Activated CD4-positive, alpha-beta T cell treated with anti-CD3 and anti-CD28 coated beads, Interleukin-2, amount 50 U/mL, for 24 hours (primary cell): ENCODE measurements at regions not wholly inside any gene's neighbourhood (a gene's known extent, or its start where the extent isn't known, plus 50 kb on each side); places are given as distances from the start of the nearest gene placed in this dataset.
A peak's percentile ranks its signal among the peaks of the same experiment; 100 is the strongest.

ENCODE experiments used
- DNase-seq, 2 donors: peaks; one replicate each; pipeline ENCODE4 v3.0.0-alpha.2; 2020; ENCODE audit warnings: low read depth in 1 of 2, low spot score in 1 of 2

DNA sequence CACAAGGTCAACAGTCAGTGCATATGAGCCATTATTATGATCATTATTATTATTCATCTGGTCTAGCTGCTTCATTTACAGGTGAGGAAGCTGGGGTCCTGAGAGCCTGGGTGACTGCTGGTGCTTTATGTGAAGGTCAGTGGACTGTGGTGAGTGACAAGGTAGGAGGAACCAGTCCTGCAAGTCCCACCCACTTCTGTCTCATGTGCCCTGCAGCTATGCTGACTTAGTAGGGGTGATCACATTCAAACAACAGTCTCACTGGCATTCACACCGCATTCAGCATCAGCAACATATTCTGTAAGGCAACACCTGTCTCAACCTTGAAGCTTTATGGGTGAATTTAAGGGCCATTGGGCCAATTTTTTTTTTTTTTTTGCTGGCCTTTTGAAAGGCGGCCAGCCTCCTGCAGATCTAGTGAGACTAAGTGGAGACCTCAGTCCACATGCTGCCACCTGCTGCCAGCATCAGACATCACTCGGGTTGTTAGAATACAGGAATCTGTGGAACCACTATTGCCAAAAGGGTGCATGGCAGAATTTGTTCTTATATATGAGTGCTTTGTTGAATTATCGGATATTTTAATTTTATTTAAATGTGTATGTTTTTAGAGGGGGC lies 59.9 kb upstream of the CACNA1E start:
- peak in 1 of 2 donors; percentile 10 for DNase-seq

DNA sequence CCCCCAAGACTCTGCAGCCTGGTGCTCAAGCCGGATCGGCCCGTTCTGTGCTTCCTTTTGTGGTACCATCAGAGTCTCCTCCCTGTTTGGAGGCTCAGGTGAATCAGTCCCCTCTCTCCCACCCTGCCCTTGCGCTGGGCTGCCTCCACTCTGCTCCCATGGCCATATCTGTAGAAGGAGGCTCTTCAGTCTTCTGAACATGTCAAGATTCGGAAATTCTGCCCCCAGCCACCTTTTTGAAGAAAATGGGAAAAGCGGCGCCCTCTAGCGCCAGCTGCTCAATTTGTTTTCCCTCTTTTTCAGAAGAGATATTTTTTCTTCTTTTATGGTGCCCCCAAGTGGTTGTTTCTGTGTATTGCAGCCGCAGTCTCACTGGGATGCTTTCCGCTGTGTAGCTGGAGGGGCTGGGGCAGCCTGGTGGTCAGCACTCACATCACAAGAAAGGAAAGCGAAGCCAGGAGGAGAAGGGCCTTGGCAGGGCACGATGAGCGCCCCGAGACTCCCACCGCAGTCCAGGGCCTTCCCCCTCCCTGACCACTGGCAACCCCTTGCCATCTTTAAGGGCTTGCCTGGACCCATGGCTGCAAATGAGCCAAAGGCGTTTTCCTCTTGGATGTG lies 58.4 kb upstream of the CACNA1E start:
- DNase-seq: peak; percentile 67 to 77

DNA sequence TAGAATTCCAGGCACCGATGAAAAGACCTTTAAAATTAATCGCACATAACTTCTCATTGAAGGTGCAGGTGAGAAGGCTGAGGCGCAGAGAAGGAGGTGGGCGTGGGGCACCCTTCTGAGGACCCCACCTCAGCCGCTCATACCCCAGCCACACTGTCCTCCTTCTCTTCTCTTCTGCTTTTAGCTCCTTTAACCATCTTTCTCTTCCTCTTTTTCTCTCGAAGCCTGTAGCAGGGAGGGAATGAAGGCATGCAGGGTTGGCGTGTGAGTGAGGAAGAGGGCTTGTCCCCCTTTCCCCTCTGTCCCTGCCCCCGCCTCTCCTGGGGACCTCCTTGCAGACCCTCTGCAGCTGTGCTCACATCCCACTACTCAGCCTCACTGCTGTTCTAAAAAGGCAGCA lies 57.8 kb upstream of the CACNA1E start:
- DNase-seq: no peak

DNA sequence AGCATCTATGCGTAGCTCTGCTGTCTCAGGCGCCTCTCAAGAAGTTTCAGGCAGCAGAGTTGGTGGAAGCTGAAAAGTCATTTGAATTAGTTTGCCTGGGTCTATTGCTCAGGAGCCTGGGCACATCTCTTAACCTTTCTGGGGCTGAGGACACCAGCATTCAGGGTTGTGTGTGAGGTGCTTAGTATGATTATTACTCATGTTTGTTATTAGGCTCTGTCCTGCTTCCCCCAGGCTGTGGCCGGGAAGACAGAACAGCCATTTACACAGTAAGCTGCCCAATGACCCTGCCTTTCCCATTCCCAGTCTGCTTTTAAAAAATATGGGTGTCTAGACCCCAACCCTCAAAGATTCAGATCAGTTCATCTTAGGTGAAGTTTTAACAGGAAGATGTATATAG lies 53.9 kb upstream of the CACNA1E start:
- DNase-seq: no peak

DNA sequence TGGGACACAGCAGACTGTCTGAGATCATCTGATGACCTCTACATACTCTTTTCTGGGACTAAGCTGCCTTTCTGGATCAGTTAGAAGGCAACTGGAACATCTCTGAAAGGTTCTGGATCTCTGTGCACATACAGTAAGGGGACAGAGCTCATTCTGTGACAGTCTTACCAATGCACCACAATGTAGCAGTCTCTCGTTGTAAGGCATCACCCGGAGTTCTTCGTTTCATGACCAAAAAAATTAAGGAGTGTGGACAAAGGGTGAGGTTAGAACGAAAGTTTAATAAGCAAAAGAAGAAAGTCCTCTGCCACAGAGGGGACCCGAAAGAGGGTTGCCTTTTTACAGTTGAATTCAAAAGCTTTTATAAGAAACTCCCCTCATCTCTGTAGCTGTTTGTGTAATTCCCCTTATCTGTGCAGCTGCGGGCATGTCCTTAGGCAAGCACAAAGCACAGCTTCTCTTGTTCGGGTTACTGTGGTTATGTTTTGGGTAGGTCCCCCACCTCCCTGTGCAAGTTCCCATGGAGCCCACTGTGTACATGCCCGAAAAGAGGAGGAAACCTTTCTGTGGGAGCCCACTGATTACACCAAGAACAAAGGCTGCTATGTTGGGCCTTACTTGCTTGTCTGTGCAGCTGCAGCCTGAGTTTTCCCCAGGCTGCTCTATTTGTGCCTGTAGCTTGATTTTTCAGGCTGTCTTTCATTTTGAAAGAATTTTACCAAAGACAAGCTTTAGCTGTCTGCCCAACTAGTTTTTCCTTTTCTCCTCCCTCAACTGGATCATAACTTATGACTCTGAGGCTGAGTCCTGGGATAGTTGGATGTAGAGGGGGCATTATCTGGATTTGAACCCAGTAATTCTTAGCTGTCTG lies 53.1 kb upstream of the CACNA1E start:
- DNase-seq: no peak
